ENCODE measurements at regions not wholly inside any gene's neighbourhood (a gene's known extent, or its start where the extent isn't known, plus 50 kb on each side); places are given as distances from the start of the nearest gene placed in this dataset.

DNA sequence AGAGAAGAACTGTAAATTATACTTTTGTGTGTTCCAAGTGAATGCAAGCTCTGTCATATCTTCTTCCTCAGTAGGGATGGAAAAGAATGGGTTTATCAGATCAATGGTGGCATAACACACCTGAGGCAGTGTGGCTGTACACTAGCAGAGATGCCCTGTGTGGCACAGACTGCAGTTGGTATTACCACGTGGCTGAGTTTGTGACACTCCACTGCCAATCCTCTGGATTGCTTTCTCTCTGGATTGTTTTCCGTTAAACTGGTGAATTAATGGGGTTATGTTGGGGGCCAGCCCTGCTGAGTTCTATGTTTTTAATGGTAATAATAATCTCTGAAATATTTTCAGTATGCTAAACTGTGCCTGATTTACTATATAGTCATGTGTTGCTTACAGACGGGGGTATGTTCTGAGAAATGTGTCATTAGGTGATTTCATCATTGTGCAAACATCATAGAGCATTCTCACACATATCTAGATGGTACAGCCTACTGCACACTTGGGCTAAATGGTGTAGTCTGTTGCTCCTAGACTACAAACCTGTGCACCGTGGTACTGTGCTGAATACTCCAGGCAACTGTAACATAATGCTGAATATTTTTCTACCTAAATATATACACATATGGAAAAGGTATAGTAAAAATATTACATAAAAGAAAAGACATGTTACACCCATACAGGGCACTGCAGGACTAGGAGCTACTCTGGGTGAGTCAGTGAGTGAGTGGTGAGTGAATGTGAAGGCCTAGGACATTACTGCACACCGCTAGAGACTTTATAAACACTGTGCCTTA lies 84.7 kb upstream of the ST6GAL2 start:
- TF ChIP-seq GATA3 (IDR thresholded peaks at IDR 0.05; ENCODE audit: low read depth, low read length) (no peak), GATA2 (IDR thresholded peaks at IDR 0.05; ENCODE audit: low read depth, low read length) (no peak)

All from SH-SY5Y (cell line).